ENCODE measurements at regions not wholly inside any gene's neighbourhood (a gene's known extent, or its start where the extent isn't known, plus 50 kb on each side); places are given as distances from the start of the nearest gene placed in this dataset.

- TF ChIP-seq SP1 (IDR thresholded peaks at IDR 0.05; ENCODE audit: low read depth) (no peak), POLR2AphosphoS5 (IDR thresholded peaks at IDR 0.05; ENCODE audit: low read depth, low read length) (no peak), POLR2A (IDR thresholded peaks at IDR 0.05; ENCODE audit: borderline replicate concordance, extremely low read depth, insufficient read depth, insufficient read length) (no peak), EZH2 (IDR thresholded peaks at IDR 0.05) (no peak), ATF3 (IDR thresholded peaks at IDR 0.05) (no peak), REST (IDR thresholded peaks at IDR 0.05; ENCODE audit: low read depth) (no peak)
- TF ChIP-seq, protein P1, sequence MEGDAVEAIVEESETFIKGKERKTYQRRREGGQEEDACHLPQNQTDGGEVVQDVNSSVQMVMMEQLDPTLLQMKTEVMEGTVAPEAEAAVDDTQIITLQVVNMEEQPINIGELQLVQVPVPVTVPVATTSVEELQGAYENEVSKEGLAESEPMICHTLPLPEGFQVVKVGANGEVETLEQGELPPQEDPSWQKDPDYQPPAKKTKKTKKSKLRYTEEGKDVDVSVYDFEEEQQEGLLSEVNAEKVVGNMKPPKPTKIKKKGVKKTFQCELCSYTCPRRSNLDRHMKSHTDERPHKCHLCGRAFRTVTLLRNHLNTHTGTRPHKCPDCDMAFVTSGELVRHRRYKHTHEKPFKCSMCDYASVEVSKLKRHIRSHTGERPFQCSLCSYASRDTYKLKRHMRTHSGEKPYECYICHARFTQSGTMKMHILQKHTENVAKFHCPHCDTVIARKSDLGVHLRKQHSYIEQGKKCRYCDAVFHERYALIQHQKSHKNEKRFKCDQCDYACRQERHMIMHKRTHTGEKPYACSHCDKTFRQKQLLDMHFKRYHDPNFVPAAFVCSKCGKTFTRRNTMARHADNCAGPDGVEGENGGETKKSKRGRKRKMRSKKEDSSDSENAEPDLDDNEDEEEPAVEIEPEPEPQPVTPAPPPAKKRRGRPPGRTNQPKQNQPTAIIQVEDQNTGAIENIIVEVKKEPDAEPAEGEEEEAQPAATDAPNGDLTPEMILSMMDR (IDR thresholded peaks at IDR 0.05 in 2 of 3, conservative IDR thresholded peaks at IDR 0.05 in 1 of 3; ENCODE audit: borderline replicate concordance in 1 of 3, insufficient read depth in 1 of 3, low read depth in 2 of 3, low read length in 2 of 3): no peak
These were observed 200.5 kb upstream of the RND3 start for GRCh38 chr2:150688016-150688415.
